ES-I3 (cell line): ENCODE measurements at regions not wholly inside any gene's neighbourhood (a gene's known extent, or its start where the extent isn't known, plus 50 kb on each side); places are given as distances from the start of the nearest gene placed in this dataset.
"Not testable (repeated sequence)": the region's sequence is repeated elsewhere in the genome, so short reads cannot be mapped to it uniquely, and the experiment has no call there.

Source experiments
- H3K36me3 ChIP-seq: 2 replicates; pipeline ENCODE4 v1.6.1; 2013; ENCODE audit warnings: mild to moderate bottlenecking, low read length, control low read depth, moderate library complexity; ENCODE audit not compliant: insufficient read depth
- H3K4me1 ChIP-seq: 2 replicates; pipeline ENCODE4 v1.6.1; 2013; ENCODE audit warnings: mild to moderate bottlenecking, control low read depth, low read length; ENCODE audit not compliant: insufficient read depth
- H3K9ac ChIP-seq: 2 replicates; pipeline ENCODE4 v1.6.1; 2013; ENCODE audit warnings: low read depth, mild to moderate bottlenecking, low read length, moderate library complexity
- H3K9me3 ChIP-seq: 2 replicates; pipeline ENCODE4 v1.6.1; 2013; ENCODE audit warnings: mild to moderate bottlenecking, low read length, moderate library complexity; ENCODE audit not compliant: control insufficient read depth, insufficient read depth

DNA sequence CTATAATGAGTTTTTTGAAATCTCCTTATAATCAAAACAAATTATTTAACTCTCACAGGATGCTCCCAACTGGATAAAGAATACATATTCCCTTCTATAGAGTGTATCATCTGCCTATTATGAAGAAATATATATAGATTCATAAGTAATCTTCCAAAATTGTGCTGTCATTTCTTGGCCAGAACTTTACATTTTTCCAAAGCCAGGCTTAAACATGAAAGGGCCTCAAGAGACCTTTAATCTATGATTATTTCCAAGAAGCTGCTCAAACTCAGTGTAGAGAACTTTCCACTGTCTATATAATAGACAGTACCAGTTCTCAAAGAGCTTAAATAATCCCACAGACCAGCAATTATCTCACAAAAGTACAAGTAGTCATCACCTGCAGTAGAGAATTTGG is 211.0 kb downstream of the AKAIN1 start:
- Histone ChIP-seq H3K4me1 (peaks cover 5% of the 10 kb centered on the region; the same call in 1 of the 2 replicates), H3K9me3 (no peaks in the 10 kb centered on the region), H3K9ac (no peak overlapping the region), H3K36me3 (no peaks in the 10 kb centered on the region)

DNA sequence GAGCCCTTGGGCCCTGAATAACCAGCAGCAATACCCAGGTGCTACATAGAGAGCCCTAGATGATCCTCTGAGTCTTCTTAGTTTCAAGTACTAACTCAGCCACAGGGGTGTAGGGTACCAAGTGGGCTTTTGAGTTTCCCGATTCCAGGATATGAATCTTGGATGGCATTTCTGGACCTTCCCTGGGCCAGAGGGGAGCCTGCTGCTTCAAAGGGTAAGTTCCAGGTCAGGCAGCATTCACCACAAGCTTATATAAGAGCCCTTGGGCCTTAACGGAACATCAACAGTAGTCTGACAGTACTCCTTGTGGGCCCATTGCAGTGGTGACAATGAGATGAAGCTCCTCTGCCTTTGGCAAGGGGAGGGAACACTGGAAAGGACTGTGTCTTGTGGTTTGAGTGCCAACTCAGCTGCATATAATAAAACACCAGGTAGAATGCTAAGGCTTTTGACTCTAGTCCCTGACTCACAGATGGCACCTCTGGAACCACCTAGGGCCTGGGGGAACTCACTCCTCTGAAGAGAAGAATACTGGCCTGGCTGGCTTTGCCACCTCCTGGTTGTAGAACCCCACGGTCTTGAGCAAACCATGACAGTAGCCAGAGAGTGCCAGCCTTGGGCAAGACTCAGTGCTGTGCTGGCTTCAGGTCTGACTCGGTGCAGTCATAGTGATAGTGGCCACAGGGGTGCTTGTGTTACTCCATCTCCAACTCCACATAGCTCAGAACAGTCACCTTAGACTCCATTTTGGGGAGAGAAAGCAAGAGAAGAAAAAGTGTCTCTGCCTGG is 235.7 kb downstream of the AKAIN1 start:
- no peak overlapping the region for H3K9ac ChIP-seq
- no peaks in the 10 kb centered on the region for H3K9me3 ChIP-seq
- no peaks in the 10 kb centered on the region for H3K36me3 ChIP-seq
- no peaks in the 10 kb centered on the region for H3K4me1 ChIP-seq

DNA sequence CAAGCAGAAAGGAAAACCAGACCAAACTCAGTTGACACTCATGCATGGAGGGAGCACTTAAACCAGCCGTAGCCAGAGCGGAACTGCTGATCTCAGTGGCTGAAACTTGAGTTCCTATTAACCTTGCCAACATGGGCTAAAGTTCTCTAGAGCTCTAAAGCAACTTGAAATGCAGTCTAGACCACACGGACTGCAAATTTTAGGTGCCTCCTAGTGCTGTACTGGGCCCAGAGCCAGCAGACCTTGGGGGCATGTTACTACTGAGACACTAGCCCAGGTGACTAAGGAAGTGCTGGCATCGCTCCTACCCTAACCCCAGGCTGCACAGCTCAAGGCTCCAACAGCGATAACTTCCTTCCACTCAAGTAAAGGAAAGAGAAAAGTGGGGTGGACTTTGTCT is 236.5 kb downstream of the AKAIN1 start:
- Histone ChIP-seq H3K4me1 (no peaks in the 10 kb centered on the region), H3K9ac (no peak overlapping the region), H3K9me3 (no peaks in the 10 kb centered on the region), H3K36me3 (no peaks in the 10 kb centered on the region)

DNA sequence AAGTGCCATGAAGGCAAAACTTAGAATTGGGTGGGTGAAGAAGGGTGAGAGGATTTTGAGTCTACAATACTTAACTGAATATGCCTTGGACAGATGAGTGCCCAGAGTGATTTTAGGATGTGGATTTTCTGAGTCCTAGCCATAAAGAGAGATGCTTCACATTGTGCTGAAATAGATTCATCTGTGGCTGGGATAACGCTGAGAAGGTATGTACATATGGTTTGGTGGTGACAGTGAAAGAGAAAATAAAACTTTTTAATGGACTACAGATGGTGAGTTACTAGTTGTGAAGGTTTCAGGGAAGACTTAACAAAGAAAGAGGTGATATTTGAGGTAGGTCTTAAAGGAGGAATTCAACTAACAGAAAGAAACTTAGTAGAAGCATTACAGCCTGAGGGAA is 265.8 kb downstream of the AKAIN1 start:
- Histone ChIP-seq H3K36me3 (no peaks in the 10 kb centered on the region), H3K4me1 (no peaks in the 10 kb centered on the region), H3K9ac (no peak overlapping the region), H3K9me3 (peaks cover 2% of the 10 kb centered on the region; the same call in 1 of the 2 replicates)

DNA sequence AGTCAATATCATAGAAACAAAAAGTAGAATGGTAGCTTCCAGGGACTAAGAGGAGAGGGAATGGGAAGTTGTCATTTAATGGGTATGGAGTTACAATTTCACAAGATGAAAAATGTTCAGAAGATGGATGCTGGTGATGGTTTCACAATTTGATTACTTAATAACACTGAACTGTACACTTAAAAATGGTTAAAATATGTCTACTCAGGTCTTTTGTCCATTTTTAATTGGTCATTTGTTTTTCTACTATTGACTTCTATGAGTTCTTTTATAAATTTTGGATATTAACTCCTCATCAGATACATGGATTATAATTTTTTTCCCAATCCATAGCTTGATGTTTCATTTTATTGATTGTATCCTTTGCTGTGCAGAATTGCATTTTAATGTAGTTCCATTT is 275.5 kb downstream of the AKAIN1 start:
- Histone ChIP-seq H3K4me1 (no peaks in the 10 kb centered on the region), H3K36me3 (no peaks in the 10 kb centered on the region), H3K9ac (no peak overlapping the region), H3K9me3 (peaks cover 7% of the 10 kb centered on the region; the same call in 1 of the 2 replicates)

DNA sequence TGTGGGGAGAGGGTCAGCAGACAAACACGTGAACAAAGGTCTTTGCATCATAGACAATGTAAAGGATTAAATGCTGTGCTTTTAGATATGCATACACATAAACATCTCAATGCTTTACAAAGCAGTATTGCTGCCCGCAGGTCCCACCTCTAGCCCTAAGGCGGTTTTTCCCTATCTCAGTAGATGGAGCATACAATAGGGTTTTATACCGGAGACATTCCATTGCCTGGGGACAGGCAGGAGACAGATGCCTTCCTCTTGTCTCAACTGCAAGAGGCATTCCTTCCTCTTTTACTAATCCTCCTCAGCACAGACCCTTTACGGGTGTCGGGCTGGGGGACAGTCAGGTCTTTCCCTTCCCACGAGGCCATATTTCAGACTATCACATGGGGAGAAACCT is 279.5 kb downstream of the AKAIN1 start:
- H3K36me3 ChIP-seq, H3K9ac ChIP-seq, H3K4me1 ChIP-seq, H3K9me3 ChIP-seq: not testable (repeated sequence)

DNA sequence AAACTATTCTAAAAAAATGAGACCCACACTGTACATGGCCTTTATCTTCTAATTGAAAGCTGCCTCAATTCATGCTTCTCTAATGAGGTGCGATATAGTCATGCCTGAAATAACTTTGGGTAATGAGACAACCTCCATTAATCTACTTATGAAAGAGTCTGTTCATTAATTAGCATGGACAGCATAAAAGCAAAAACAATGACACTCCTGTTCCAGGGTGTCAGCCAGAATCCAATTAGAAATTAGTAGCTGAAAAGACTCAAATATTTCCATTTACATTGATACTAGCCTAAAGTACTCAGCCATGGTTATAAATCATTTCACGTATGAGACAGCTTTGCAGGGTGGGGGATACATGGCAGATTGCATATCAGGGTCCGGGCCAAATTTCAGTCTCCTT is 288.7 kb downstream of the AKAIN1 start:
- no peaks in the 10 kb centered on the region for H3K9me3 ChIP-seq
- peaks cover 5% of the 10 kb centered on the region; the same call in 1 of the 2 replicates for H3K4me1 ChIP-seq
- H3K9ac ChIP-seq = no peak overlapping the region
- no peaks in the 10 kb centered on the region for H3K36me3 ChIP-seq

DNA sequence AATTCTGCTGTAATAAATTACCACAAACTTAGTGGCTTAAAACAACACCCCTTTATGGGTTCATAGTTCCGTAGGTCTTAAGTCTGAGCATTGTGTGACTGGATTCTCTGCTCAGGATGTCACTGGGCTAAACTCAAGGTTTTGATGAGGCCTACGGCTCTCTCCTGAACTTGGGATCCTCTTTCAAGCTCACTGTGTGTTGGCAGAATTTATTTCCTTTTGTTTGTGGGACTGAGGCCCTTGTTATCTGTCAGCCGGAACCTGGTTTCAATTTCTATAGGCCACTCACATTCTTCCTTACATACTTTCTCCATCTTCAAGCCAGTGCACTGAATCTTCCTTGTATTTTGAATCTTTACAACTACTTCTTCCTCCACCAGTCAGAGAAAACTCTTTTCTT is 290.2 kb downstream of the AKAIN1 start:
- Histone ChIP-seq H3K36me3 (no peaks in the 10 kb centered on the region), H3K9me3 (no peaks in the 10 kb centered on the region), H3K4me1 (peaks cover 5% of the 10 kb centered on the region; the same call in 1 of the 2 replicates), H3K9ac (no peak overlapping the region)

DNA sequence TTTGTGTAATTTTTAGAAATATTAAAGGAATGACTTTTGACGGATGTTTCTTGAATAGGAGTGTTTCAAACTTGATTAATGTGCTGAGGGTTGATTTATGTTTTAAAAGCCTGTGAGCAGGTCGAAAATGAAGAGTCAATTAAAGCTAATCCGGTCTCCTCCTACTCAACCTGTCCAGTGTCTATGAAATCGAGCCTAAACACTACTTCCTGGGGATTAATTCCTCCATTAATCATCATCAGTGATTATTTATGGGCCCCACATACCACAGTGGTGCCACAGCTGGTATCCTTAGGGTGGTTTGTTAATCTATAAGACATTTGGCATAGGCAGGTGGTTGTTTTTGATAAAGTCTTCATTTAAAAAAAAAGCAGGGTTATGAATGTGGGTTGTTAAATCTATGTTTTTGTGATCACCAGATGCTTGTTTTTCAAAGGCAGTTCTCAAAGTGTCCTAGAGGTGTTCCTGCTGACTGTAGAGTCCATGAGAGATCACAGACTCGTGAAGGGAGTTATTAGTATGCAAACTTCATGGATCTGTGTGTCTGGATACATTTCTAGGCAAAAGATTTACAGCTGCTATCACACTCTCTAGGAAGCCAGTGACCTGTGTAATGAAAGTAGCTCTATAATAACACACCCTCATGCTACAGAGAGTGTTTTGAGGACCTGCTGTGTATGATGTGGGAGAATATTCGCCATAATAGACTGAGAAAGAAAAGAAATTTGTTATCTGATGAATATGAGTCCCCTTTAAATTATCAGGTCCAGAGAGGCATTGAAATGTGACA is 308.6 kb downstream of the AKAIN1 start:
- H3K4me1 ChIP-seq = no peaks in the 10 kb centered on the region
- H3K9ac ChIP-seq = no peak overlapping the region
- H3K9me3 ChIP-seq = no peaks in the 10 kb centered on the region
- no peaks in the 10 kb centered on the region for H3K36me3 ChIP-seq

DNA sequence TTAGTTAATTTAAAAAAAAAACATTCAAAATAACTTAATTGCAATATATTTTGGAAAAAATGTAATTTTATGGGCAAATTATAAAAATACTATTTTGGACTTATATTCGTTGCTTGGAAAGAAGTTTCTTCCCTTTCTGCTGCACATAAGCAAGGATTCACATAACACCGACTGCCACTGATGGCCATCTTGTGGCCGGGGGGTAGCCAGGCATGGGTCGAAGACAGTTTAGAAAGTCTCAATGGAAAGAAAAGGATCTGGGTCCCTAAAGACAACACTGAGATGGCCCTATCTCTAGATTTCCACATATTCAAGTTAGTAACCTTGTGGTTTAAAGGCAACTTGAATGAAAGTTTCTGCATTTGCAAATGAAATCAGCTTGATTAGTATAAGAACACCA is 318.6 kb downstream of the AKAIN1 start:
- no peaks in the 10 kb centered on the region for H3K36me3 ChIP-seq
- no peaks in the 10 kb centered on the region; the same call in 1 of the 2 replicates for H3K9me3 ChIP-seq
- no peak overlapping the region for H3K9ac ChIP-seq
- no peaks in the 10 kb centered on the region for H3K4me1 ChIP-seq

DNA sequence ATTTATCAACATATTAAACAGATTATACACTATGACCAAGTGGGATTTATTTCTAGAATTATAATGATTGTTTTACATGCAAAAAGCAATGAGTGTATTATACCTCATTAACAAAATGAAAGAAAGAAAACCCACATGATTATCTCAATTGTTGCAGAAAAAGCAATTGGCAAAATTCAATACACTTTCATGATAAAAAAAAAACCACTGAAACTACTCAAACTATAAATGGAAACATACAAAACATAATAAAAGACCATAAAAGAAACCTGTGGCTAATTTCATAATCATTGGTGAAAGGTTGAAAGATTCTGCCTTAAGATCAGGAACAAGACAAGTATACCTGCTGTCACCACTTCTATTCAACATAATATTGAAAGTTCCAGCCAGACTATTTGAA is 325.9 kb downstream of the AKAIN1 start:
- H3K9ac ChIP-seq = no peak overlapping the region
- peaks cover 14% of the 10 kb centered on the region for H3K9me3 ChIP-seq
- H3K36me3 ChIP-seq = no peaks in the 10 kb centered on the region
- no peaks in the 10 kb centered on the region for H3K4me1 ChIP-seq

DNA sequence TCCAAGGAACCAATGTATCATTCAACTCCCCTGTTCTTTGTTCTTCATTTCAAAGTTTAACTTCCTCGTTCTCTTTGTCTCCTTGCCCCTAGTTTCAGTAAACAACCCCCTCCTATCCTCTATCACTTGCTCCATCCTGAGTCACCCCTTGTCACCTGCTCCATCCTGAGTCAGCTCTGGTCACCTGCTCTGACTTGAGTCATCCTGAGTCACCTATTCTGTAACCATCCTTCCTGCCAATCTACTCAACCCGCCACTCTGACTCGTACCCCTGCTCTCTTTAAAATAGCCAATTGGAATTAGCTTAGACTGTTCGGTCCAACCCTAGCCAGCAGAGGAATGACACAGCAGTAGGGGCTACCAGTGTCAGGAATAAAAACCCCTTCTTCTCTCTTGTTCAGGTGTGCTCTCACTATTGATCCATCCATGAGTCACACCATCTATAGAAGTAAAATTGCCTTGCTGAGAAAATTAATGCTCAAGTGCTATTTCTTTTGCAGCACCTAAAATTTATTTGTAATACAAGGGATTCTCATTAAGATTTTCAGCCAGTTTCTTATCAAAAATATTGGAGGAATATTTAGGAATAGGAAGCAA is 326.8 kb downstream of the AKAIN1 start:
- H3K9ac ChIP-seq = no peak overlapping the region
- H3K36me3 ChIP-seq = no peaks in the 10 kb centered on the region
- H3K4me1 ChIP-seq = no peaks in the 10 kb centered on the region
- H3K9me3 ChIP-seq = peaks cover 14% of the 10 kb centered on the region

DNA sequence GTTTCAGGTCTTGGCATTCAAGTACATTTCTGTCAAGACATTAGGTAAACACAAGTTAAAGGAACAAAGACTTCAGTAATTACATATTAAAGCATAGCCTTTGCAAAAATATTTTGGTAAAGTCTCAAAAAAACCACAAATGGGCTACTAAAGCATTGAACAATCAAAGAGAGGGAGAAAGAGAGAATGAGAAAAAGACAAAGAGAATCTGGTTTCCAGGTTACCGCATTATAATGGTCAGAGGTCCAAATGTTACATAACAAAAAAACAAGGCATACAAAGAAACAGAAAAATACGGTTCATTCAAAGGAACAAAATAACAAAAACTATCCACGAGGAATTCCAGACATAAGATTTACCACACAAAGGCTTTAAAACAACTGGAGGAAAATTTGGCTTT is 327.9 kb downstream of the AKAIN1 start:
- peaks cover 14% of the 10 kb centered on the region for H3K9me3 ChIP-seq
- H3K36me3 ChIP-seq = no peaks in the 10 kb centered on the region
- no peaks in the 10 kb centered on the region for H3K4me1 ChIP-seq
- H3K9ac ChIP-seq = no peak overlapping the region

DNA sequence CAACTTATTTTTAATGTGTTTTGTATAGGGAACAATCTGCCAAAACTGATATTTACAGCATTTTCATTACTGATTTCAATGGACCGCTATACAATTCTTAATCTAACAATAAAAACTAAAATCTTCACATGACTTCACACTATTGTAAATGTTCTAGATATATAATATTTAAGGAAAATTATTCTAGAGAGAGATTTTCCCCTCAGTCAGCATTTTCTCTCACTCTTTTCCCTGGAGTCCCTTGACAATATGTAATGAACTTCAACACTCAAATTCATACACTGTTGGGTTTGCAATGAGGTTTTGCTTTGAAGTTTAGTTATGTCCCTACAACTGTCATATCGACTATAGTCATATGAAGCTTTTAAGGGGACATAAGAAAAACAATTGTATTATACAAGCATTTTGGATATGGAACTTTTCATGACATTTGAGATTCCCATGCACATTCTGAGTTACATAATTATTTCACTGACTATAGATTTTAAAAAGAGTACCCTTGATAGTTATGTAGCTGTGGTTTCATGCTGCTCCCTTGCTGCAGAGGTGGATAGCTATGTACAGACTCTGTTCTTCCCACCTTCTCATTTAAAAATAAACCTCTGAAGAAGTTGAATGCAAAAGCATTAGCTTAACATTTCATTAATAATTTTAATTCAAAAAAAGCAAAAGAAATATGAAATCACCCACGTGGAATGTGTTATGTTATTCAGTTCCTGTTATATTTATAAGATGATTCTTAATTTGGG is 338.5 kb downstream of the AKAIN1 start:
- Histone ChIP-seq H3K9ac (no peak overlapping the region), H3K9me3 (no peaks in the 10 kb centered on the region), H3K4me1 (peaks cover 17% of the 10 kb centered on the region), H3K36me3 (no peaks in the 10 kb centered on the region; the same call in 1 of the 2 replicates)
